ENCODE measurements at regions not wholly inside any gene's neighbourhood (a gene's known extent, or its start where the extent isn't known, plus 50 kb on each side); places are given as distances from the start of the nearest gene placed in this dataset.

DNA sequence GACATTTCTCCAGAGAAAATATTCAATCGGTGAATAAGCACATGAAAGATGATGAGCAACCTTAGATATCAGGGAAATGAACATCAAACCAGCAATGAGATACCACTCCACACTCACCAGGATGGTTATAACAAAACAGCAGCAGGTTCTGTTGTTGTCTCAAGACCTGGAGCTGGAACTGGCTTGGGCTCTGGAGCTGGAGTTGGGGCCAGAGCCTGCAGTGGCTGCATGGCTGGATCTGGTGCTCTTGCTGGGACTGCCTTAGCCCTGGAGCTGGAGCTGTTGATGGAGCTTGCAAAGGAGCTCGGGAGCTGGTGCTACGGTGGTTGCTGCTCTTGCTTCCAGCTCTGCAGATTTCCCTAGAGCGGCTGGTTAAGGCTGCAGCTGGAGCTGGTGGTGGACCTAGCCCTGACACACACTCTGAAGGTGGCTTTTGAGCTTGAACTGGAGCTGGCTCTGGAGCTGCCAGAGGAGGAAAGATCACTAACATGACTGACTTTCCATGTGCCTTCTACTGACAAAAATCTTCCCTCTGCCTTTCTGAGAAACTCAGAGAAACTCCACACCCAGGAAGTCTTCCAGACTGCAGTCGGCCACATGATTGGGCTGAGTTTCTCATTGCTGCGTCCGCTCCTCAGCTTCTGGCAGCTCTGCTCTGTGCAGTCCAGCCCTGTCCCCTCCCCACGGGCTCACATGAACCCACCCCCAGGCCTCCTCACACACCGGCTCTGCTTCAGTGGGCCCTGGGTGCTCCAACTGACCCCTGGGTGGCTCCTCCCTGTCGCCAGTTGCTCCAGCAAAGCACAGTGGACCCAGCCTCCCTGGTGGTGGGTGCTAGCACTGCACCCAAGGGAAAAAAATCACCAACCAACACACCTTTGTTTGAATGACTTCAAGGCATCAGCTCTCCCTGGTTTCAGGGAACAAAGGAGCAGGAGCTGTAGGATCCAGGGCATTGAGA lies 139.1 kb upstream of the FMN2 start:
- Histone ChIP-seq H3K36me3 (ENCODE audit: insufficient read depth, low read length) (no peaks in the 10 kb centered on the region), H3K4me1 (ENCODE audit: insufficient read depth, low read length) (no peaks in the 10 kb centered on the region), H2AFZ (ENCODE audit: low read depth, low read length) (no peak overlapping the region), H3K9me3 (ENCODE audit: low read length) (no peaks in the 10 kb centered on the region), H3K27me3 (ENCODE audit: insufficient read depth, low read length) (no peaks in the 10 kb centered on the region), H3K4me3 (ENCODE audit: low read length) (no peak overlapping the region)

DNA sequence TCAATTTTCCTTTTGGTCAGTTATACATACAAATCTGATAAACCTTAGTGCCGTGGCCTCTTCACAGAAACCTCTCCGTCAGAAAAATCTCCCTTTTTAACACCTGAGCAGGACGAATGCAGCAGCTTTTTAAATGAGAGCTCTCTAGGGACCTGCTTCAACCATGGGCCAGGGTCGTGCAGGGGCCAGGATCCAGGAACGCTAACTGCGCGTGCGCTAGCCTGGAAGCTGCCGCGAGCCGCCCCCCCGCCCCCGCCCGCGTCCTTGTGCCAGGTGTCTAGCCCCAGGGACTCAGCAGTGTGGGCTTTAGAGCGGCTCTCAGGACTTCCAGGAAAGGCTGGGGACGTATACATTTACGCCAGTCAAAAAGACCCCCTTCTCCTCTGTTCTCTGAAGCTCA lies 136.8 kb upstream of the FMN2 start:
- Histone ChIP-seq H3K4me1 (ENCODE audit: insufficient read depth, low read length) (no peaks in the 10 kb centered on the region), H3K9me3 (ENCODE audit: low read length) (no peaks in the 10 kb centered on the region), H3K27me3 (ENCODE audit: insufficient read depth, low read length) (peaks cover 2% of the 10 kb centered on the region), H3K4me3 (ENCODE audit: low read length) (no peak overlapping the region), H3K36me3 (ENCODE audit: insufficient read depth, low read length) (no peaks in the 10 kb centered on the region), H2AFZ (ENCODE audit: low read depth, low read length) (no peak overlapping the region)

DNA sequence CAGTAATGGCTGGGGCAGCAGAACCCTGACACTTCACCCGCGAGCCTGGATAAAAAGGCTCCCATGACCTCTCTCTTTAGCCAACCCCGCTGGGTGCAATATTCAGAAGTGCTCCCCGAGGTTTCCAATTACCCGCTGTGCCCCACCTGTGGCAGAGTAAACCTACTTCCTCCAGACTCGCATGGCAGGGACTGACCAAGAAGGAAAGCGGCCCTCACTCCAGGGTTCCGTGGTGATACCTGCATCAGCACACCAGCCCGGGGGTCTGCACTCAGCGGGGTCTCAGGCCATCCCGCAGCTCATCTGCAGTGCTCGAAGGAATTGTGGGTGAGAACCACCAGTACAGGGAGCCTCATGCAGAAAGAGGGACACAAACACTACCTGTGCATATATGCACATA lies 136.3 kb upstream of the FMN2 start:
- Histone ChIP-seq H3K4me1 (ENCODE audit: insufficient read depth, low read length) (no peaks in the 10 kb centered on the region), H3K9me3 (ENCODE audit: low read length) (no peaks in the 10 kb centered on the region), H3K27me3 (ENCODE audit: insufficient read depth, low read length) (peaks cover 2% of the 10 kb centered on the region), H3K4me3 (ENCODE audit: low read length) (no peak overlapping the region), H3K36me3 (ENCODE audit: insufficient read depth, low read length) (no peaks in the 10 kb centered on the region), H2AFZ (ENCODE audit: low read depth, low read length) (no peak overlapping the region)

DNA sequence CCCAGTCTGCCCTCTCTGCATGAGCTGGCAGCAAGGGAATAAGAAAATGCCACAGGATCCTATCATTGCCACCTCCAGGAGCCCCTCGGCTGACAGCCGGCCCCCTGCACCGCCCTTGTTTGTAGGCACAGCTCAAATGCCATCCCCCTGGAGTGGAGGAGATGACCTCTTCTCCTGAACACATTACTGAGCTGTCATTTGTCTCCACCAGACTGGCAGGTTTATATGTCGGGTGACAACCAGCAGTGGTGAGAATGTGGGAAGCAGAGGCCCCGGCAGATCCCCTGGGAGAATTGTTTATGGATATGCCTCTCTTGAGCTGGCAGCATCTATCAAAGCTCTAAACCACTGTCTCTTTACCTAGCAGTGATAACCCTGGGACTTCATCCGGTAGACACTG lies 135.4 kb upstream of the FMN2 start:
- no peaks in the 10 kb centered on the region for H3K4me1 ChIP-seq (ENCODE audit: insufficient read depth, low read length)
- no peaks in the 10 kb centered on the region for H3K36me3 ChIP-seq (ENCODE audit: insufficient read depth, low read length)
- H3K4me3 ChIP-seq (ENCODE audit: low read length), result no peak overlapping the region
- H2AFZ ChIP-seq (ENCODE audit: low read depth, low read length), result no peak overlapping the region
- no peaks in the 10 kb centered on the region for H3K9me3 ChIP-seq (ENCODE audit: low read length)
- peaks cover 2% of the 10 kb centered on the region for H3K27me3 ChIP-seq (ENCODE audit: insufficient read depth, low read length)

DNA sequence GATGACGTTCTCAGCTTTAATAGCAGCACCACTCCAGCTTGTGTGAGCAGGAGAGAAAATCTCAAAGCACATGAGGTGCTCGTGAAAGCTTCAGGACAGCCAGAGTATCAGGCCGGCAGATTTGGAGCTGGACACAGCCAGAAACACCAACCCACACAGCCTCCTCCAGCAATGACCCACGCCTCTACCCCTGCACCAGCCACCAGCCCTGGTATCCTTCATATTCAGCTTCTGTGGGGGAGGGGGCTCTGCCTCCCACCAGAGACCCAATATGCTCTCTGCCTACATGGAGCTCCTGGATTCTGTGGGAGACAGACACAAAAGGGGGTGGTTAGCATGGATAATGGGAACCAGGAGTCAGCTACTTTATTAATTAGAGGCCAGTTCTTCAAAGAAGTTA lies 133.6 kb upstream of the FMN2 start:
- Histone ChIP-seq H3K27me3 (ENCODE audit: insufficient read depth, low read length) (peaks cover 2% of the 10 kb centered on the region), H2AFZ (ENCODE audit: low read depth, low read length) (no peak overlapping the region)

DNA sequence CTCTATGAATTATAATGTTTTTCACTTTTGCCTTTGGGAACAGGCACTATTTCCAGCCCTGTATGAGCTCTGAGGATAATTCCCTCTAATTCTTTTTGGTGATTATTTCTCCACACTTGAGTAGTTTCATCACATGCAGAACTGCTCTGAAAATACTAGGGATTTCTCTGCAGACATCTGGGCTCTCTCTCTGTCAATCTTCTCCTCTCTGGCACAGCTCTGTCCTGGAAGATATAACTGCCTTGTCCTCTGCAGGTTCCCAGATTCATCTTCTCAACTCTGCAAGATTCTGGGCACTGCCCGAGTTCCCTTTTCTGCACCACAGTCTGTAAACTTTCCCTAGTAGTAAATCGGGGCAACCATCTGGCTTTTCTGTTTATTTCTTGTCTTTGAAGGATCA lies 131.3 kb upstream of the FMN2 start:
- Histone ChIP-seq H3K36me3 (ENCODE audit: insufficient read depth, low read length) (no peaks in the 10 kb centered on the region), H3K27me3 (ENCODE audit: insufficient read depth, low read length) (peaks cover 2% of the 10 kb centered on the region), H3K9me3 (ENCODE audit: low read length) (no peaks in the 10 kb centered on the region)

More for the DNA sequence above, 133.6 kb upstream of the FMN2 start:
- Histone ChIP-seq H3K4me3 (ENCODE audit: low read length) (no peak overlapping the region), H3K4me1 (ENCODE audit: insufficient read depth, low read length) (no peaks in the 10 kb centered on the region), H3K36me3 (ENCODE audit: insufficient read depth, low read length) (no peaks in the 10 kb centered on the region), H3K9me3 (ENCODE audit: low read length) (no peaks in the 10 kb centered on the region)

DNA sequence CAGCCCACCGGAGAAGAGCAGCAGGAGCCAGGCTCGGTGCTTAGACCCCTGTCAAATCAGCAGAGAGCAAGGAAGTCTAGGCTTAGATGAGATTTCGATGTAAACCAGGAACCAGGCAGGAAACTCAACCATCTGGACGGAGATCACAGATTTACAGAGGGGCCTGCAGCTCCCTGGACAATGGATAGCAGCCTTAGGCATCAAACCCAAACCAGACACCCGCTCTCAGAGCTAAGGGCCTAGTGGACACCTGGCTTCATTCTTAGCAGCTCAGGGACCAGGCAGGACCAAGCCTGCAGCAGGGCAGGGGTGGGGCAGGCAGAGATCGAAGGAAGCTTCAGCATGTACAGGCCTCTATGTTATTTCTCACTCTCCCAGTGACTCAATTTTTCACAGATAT lies 127.8 kb upstream of the FMN2 start:
- Histone ChIP-seq H2AFZ (ENCODE audit: low read depth, low read length) (no peak overlapping the region), H3K4me3 (ENCODE audit: low read length) (no peak overlapping the region), H3K27me3 (ENCODE audit: insufficient read depth, low read length) (no peaks in the 10 kb centered on the region), H3K9me3 (ENCODE audit: low read length) (peaks cover 2% of the 10 kb centered on the region), H3K4me1 (ENCODE audit: insufficient read depth, low read length) (no peaks in the 10 kb centered on the region), H3K36me3 (ENCODE audit: insufficient read depth, low read length) (no peaks in the 10 kb centered on the region)

More for the DNA sequence above, 131.3 kb upstream of the FMN2 start:
- Histone ChIP-seq H3K4me1 (ENCODE audit: insufficient read depth, low read length) (no peaks in the 10 kb centered on the region), H2AFZ (ENCODE audit: low read depth, low read length) (no peak overlapping the region), H3K4me3 (ENCODE audit: low read length) (no peak overlapping the region)

DNA sequence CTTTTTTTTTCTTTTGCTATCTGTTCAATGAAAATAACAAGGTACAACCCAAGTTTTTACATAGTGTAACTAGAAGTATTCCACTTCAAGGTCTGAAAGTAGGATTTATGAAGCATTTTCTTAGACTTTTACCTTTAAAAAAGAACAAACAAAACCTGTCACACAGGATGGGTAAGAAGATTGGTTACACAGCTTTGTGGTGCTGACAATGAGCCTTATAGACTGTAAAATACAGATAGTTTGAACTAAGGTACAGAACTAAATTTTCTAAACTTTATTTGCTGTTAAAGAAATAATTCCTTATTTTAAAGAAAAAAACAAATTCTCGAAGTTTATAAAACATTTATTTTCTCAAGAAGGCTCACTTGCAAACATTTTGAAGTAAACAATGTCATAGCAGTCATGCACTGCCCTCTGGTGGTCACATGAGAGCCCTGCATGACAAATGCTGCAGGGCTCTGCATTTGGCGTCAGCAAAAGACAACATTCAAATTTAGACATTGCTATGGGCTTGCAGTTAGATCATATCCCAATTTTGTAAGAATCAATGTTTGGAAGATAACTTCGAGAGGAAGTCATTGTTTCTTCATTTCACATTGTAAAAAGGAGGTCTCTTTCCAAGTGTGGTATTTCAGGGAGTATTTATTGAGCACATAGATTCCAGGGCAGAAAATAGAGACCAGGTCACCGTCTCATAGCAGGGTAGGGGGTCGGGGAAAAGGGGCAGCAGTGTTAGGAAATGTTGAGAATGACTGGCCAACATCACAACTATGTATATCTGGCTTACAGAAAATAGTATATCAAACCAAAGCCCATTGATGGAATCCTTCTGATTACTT lies 115.3 kb upstream of the FMN2 start:
- Histone ChIP-seq H3K27me3 (ENCODE audit: insufficient read depth, low read length) (peaks cover 2% of the 10 kb centered on the region), H3K4me1 (ENCODE audit: insufficient read depth, low read length) (no peaks in the 10 kb centered on the region), H3K4me3 (ENCODE audit: low read length) (no peak overlapping the region), H3K36me3 (ENCODE audit: insufficient read depth, low read length) (no peaks in the 10 kb centered on the region), H3K9me3 (ENCODE audit: low read length) (no peaks in the 10 kb centered on the region), H2AFZ (ENCODE audit: low read depth, low read length) (no peak overlapping the region)

DNA sequence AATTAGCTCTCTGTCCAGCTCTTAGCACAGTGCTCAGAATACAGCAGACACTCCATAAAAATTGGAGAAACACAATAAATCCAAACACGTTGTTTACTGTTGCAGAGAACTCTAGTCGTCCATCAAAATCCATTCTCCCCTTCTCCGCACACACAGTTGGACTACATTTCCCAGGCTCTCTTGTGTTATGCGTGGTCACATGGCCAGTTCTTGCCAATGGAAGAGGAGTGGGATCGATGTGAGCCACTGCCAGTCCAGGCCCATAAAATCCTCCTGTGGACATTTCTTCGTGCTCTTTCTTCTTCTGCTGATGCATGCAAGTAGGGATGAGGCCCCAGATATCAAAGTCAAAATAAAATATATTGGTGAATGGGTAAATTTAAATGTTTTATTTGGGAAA lies 114.3 kb upstream of the FMN2 start:
- H3K36me3 ChIP-seq (ENCODE audit: insufficient read depth, low read length), result no peaks in the 10 kb centered on the region
- H2AFZ ChIP-seq (ENCODE audit: low read depth, low read length), result no peak overlapping the region
- no peaks in the 10 kb centered on the region for H3K4me1 ChIP-seq (ENCODE audit: insufficient read depth, low read length)
- H3K9me3 ChIP-seq (ENCODE audit: low read length), result no peaks in the 10 kb centered on the region
- H3K27me3 ChIP-seq (ENCODE audit: insufficient read depth, low read length), result peaks cover 2% of the 10 kb centered on the region
- H3K4me3 ChIP-seq (ENCODE audit: low read length), result no peak overlapping the region

DNA sequence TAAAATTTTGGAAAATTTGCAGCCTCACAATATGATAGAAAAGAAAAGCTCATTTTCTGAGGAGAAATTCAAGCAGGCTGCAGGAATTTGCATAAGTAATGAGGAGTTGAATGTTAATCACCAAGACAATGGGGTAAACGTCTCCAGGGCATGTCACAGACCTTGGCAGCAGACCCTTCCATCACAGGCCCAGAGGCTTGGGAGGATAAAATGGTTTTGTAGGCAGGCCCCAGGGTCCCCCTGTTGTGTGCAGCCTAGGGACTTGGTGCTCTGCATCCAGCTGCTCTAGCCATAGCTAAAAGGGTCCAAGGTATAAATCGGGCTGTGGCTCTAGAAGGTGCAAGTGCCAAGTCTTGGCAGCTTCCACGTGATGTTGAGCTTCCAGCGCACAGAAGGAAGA lies 112.2 kb upstream of the FMN2 start:
- Histone ChIP-seq H3K9me3 (ENCODE audit: low read length) (no peaks in the 10 kb centered on the region), H3K4me3 (ENCODE audit: low read length) (no peak overlapping the region), H3K4me1 (ENCODE audit: insufficient read depth, low read length) (no peaks in the 10 kb centered on the region), H2AFZ (ENCODE audit: low read depth, low read length) (no peak overlapping the region), H3K27me3 (ENCODE audit: insufficient read depth, low read length) (no peaks in the 10 kb centered on the region), H3K36me3 (ENCODE audit: insufficient read depth, low read length) (no peaks in the 10 kb centered on the region)

DNA sequence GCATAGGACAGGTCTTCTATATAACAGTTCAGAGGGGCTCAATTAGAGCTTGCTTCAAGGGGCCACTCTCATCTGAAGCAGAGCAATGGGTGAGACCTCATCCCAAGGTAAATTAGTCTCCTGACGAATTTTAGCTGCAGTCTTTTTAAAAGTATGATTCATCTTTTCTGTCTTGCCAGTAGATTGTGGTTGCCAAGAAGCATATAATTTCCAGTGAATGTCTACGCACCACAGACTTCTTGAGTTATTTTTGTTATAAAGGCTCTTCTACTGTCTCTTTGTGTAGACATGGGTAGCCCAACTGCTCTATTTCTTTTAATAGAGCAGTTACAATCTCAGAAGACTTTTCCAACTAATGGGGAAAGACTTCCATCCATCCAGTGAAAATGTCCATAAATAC lies 108.9 kb upstream of the FMN2 start:
- no peaks in the 10 kb centered on the region for H3K27me3 ChIP-seq (ENCODE audit: insufficient read depth, low read length)
- no peaks in the 10 kb centered on the region for H3K9me3 ChIP-seq (ENCODE audit: low read length)
- H3K4me3 ChIP-seq (ENCODE audit: low read length), result no peak overlapping the region
- H3K4me1 ChIP-seq (ENCODE audit: insufficient read depth, low read length), result no peaks in the 10 kb centered on the region
- no peak overlapping the region for H2AFZ ChIP-seq (ENCODE audit: low read depth, low read length)
- H3K36me3 ChIP-seq (ENCODE audit: insufficient read depth, low read length), result no peaks in the 10 kb centered on the region

DNA sequence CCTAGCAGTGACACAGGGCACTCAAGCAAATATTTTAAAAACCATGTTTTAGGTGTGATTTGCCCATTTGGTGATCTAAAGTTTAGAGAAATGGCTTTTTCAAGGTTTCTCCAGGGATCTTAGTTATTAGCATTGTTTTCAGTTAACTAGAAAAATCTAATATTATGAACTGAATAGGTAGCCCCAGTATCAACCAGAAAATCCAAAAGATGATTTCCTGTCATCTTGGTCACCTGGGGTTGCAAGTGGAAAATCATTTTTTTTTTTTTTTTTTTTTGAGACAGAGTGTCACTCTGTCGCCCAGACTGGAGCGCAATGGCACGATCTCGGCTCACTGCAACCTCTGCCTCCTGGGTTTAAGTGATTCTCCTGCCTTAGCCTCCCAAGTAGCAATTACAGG lies 106.6 kb upstream of the FMN2 start:
- H2AFZ ChIP-seq (ENCODE audit: low read depth, low read length), result no peak overlapping the region
- H3K9me3 ChIP-seq (ENCODE audit: low read length), result no peaks in the 10 kb centered on the region
- no peaks in the 10 kb centered on the region for H3K4me1 ChIP-seq (ENCODE audit: insufficient read depth, low read length)
- no peak overlapping the region for H3K4me3 ChIP-seq (ENCODE audit: low read length)
- H3K27me3 ChIP-seq (ENCODE audit: insufficient read depth, low read length), result no peaks in the 10 kb centered on the region
- no peaks in the 10 kb centered on the region for H3K36me3 ChIP-seq (ENCODE audit: insufficient read depth, low read length)

DNA sequence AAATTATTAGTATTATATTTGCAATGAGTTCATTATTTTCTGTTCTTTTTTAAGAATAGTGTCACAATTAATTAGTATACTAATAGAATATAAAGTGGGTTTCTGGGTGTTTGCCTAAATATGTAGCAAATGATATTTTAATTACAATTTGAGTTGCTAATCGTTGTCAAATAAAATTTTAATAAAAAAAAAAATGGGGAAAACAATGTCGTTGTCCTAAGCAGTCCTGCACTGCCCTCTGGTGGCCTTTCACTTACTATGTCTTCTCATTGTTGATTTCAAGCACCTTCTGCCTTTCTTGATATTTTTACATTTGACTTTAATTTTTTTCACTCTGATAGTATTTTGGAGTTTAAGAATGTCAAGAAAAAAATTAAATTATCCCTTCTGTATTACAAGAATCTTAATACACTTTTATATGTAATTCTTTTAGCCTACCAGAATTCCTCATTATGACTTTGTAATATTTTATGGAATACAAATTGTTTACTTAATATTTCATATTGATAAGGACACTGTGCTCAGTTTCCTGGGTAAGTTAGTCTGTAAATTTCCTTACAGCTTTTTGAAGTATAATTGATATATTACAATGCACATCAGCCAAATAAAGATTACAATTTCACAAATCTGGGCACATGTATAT lies 104.5 kb upstream of the FMN2 start:
- no peaks in the 10 kb centered on the region for H3K4me1 ChIP-seq (ENCODE audit: insufficient read depth, low read length)
- H2AFZ ChIP-seq (ENCODE audit: low read depth, low read length), result no peak overlapping the region
- H3K36me3 ChIP-seq (ENCODE audit: insufficient read depth, low read length), result no peaks in the 10 kb centered on the region
- H3K27me3 ChIP-seq (ENCODE audit: insufficient read depth, low read length), result no peaks in the 10 kb centered on the region
- no peak overlapping the region for H3K4me3 ChIP-seq (ENCODE audit: low read length)
- no peaks in the 10 kb centered on the region for H3K9me3 ChIP-seq (ENCODE audit: low read length)
